HCT116 (cell line): ENCODE measurements at regions not wholly inside any gene's neighbourhood (a gene's known extent, or its start where the extent isn't known, plus 50 kb on each side); places are given as distances from the start of the nearest gene placed in this dataset.

Experiments used
- ATAC-seq: fragments of 200-7000 bp; cut with Tn5 transposase; 2 replicates; pipeline ENCODE4 v1.9.1; 2020; ENCODE audit warnings: mild to moderate bottlenecking, moderate library complexity
- BruUV-seq: library from RNA; stranded (reverse); fragments of 400-500 nt; replicated peaks from 2 replicates; lab custom pipeline; 2021; lab: Mats Ljungman, UMichigan
- CTCF ChIA-PET: fragments of 300-600 bp; sonication (Branson Sonifier 250); formaldehyde crosslinking; loops from one replicate; lab custom pipeline; 2021; ENCODE audit warnings: antibody characterized with exemption; lab: Charles Lee
- POLR2A ChIA-PET: fragments of 300-600, 350-600 bp; sonication (Branson Sonifier 250); formaldehyde crosslinking; loops from one replicate; lab custom pipeline; 2021; ENCODE audit warnings: antibody characterized with exemption; lab: Charles Lee
- RAD21 ChIA-PET, 2 experiments: fragments of 300-600 bp; sonication (Branson Sonifier 250); formaldehyde crosslinking; loops; one replicate each; lab custom pipeline; 2023; ENCODE audit warnings: low total read pairs in 2 of 2; ENCODE audit not compliant: uncharacterized antibody in 2 of 2, unreplicated experiment in 2 of 2, low non-redundant PET in 1 of 2; lab: Charles Lee
- DNase-seq: peaks from one replicate; pipeline ENCODE4 v3.0.0-alpha.2; 2010; ENCODE audit warnings: low read depth, low spot score
- H2AFZ ChIP-seq: fragments of 200-600 bp; shearing (Covaris generic), sonication (generic); 2 replicates; pipeline ENCODE4 v1.6.1; 2017; ENCODE audit warnings: low read depth, mixed run types, mixed read lengths, antibody characterized with exemption, low read length; ENCODE audit not compliant: poor library complexity, severe bottlenecking
- H3K27ac ChIP-seq: 2 replicates; pipeline ENCODE4 v1.5.1; 2012; ENCODE audit warnings: low read depth, low read length
- H3K27me3 ChIP-seq: fragments of 200-600 bp; sonication (generic); 2 replicates; pipeline ENCODE4 v1.6.1; 2016; ENCODE audit warnings: mixed run types, low read length, mixed read lengths; ENCODE audit not compliant: insufficient read depth
- H3K36me3 ChIP-seq, 2 experiments: fragments of 200-500 bp in 1 of 2; fragments of 200-600 bp in 1 of 2; sonication (Bioruptor generic) in 1 of 2; sonication (generic) in 1 of 2; 2 replicates each; pipeline versions ENCODE4 v1.5.1 to v1.6.1; 2014 to 2016; ENCODE audit warnings: low read length in 2 of 2, inconsistent platforms in 1 of 2, mixed read lengths in 1 of 2, mixed run types in 1 of 2; ENCODE audit not compliant: insufficient read depth in 2 of 2, control insufficient read depth in 1 of 2
- H3K4me1 ChIP-seq, 2 experiments: fragments of 200-600 bp in 1 of 2; sonication (generic) in 1 of 2; 2 replicates each; pipeline versions ENCODE4 v1.5.1 to v1.6.1; 2012 to 2017; ENCODE audit warnings: low read length in 2 of 2, inconsistent platforms in 1 of 2, mild to moderate bottlenecking in 1 of 2, mixed read lengths in 1 of 2, mixed run types in 1 of 2, moderate library complexity in 1 of 2; ENCODE audit not compliant: insufficient read depth in 2 of 2, control insufficient read depth in 1 of 2
- H3K4me2 ChIP-seq: fragments of 200-600 bp; sonication (generic); 2 replicates; pipeline ENCODE4 v1.6.1; 2017; ENCODE audit warnings: mixed run types, low read length, mixed read lengths
- H3K4me3 ChIP-seq, 2 experiments: fragments of 200-600 bp in 1 of 2; sonication (generic) in 1 of 2; replicated peaks in 1 of 2; 2 replicates each; pipeline ENCODE4 v1.5.1; 2011 to 2016; ENCODE audit warnings: low read length in 2 of 2, control low read depth in 1 of 2, low read depth in 1 of 2, mild to moderate bottlenecking in 1 of 2, mixed read lengths in 1 of 2, mixed run types in 1 of 2
- H3K79me2 ChIP-seq: fragments of 200-600 bp; sonication (generic); 2 replicates; pipeline ENCODE4 v1.6.1; 2017; ENCODE audit warnings: mild to moderate bottlenecking, mixed run types, low read length, moderate library complexity, mixed read lengths; ENCODE audit not compliant: insufficient read depth
- H3K9ac ChIP-seq: fragments of 200-600 bp; sonication (generic); 2 replicates; pipeline ENCODE4 v1.6.1; 2016; ENCODE audit warnings: low read length, mixed read lengths
- H3K9me2 ChIP-seq: fragments of 200-600 bp; sonication (generic), shearing (Covaris generic); 2 replicates; pipeline ENCODE4 v1.6.1; 2017; ENCODE audit warnings: mixed run types, mild to moderate bottlenecking, moderate library complexity; ENCODE audit not compliant: insufficient read depth
- H3K9me3 ChIP-seq, 2 experiments: fragments of 200-500 bp in 1 of 2; fragments of 200-600 bp in 1 of 2; sonication (Bioruptor generic) in 1 of 2; sonication (generic) in 1 of 2; 2 replicates each; pipeline ENCODE4 v1.6.1; 2014 to 2017; ENCODE audit warnings: low read length in 2 of 2, mixed read lengths in 2 of 2, inconsistent platforms in 1 of 2, low read depth in 1 of 2, mild to moderate bottlenecking in 1 of 2, mixed run types in 1 of 2, moderate library complexity in 1 of 2; ENCODE audit not compliant: control insufficient read depth in 1 of 2, insufficient read depth in 1 of 2
- H4K20me1 ChIP-seq: fragments of 200-600 bp; sonication (generic), shearing (Covaris generic); 2 replicates; pipeline ENCODE4 v1.6.1; 2017; ENCODE audit warnings: mixed run types, mild to moderate bottlenecking, moderate library complexity; ENCODE audit not compliant: insufficient read depth
- CBX3 ChIP-seq: IDR thresholded peaks from 2 replicates; pipeline ENCODE4 v1.6.1; 2012; ENCODE audit warnings: low read depth
- CEBPB ChIP-seq: IDR thresholded peaks from 2 replicates; pipeline ENCODE4 v1.6.1; 2012; ENCODE audit warnings: low read depth
- ELF1 ChIP-seq: IDR thresholded peaks from 2 replicates; pipeline ENCODE4 v1.6.1; 2012; ENCODE audit warnings: low read depth, borderline replicate concordance
- EZH2phosphoT487 ChIP-seq: fragments of 200-600 bp; IDR thresholded peaks from 2 replicates; pipeline ENCODE4 v1.6.1; 2018; ENCODE audit warnings: antibody characterized with exemption, borderline replicate concordance
- FOSL1 ChIP-seq: IDR thresholded peaks from 2 replicates; pipeline ENCODE4 v1.6.1; 2012; ENCODE audit warnings: low read depth
- JUND ChIP-seq: IDR thresholded peaks from 2 replicates; pipeline ENCODE4 v1.6.1; 2012
- POLR2AphosphoS5 ChIP-seq: IDR thresholded peaks from 2 replicates; pipeline ENCODE4 v1.6.1; 2011; ENCODE audit warnings: mild to moderate bottlenecking, low read depth, low read length, moderate library complexity
- RAD21 ChIP-seq: IDR thresholded peaks from 2 replicates; pipeline ENCODE4 v1.6.1; 2012; ENCODE audit warnings: low read depth, mild to moderate bottlenecking
- SIN3A ChIP-seq: IDR thresholded peaks from 2 replicates; pipeline ENCODE4 v1.6.1; 2012; ENCODE audit warnings: low read depth
- SP1 ChIP-seq: IDR thresholded peaks from 2 replicates; pipeline ENCODE4 v1.6.1; 2012; ENCODE audit warnings: low read depth
- SRF ChIP-seq: IDR thresholded peaks from 2 replicates; pipeline ENCODE4 v1.6.1; 2012; ENCODE audit warnings: low read depth
- TCF7L2 ChIP-seq: IDR thresholded peaks from 2 replicates; pipeline ENCODE4 v1.7.0; 2011; ENCODE audit warnings: borderline replicate concordance, inconsistent platforms; ENCODE audit not compliant: insufficient read depth, insufficient read length; ENCODE audit errors: extremely low read depth
- YY1 ChIP-seq: IDR thresholded peaks from 2 replicates; pipeline ENCODE4 v1.6.1; 2011; ENCODE audit warnings: low read length, low read depth, moderate library complexity, mild to moderate bottlenecking; ENCODE audit not compliant: insufficient replicate concordance; ENCODE audit errors: extremely low read depth
- ZFX ChIP-seq: fragments of 450-650 bp; IDR thresholded peaks from 2 replicates; pipeline ENCODE4 v1.6.1; 2017
- intact Hi-C: fragments of 100-400 bp; cut with micrococcal nuclease; formaldehyde crosslinking; loops from 2 replicates; pipeline ENCODE4 v1.10.0; 2022
- TF ChIP-seq, protein P1 (sequence below): IDR thresholded peaks from 2 replicates; pipeline ENCODE4 v1.6.1; 2012
- TF ChIP-seq, protein P2 (sequence below): IDR thresholded peaks from 2 replicates; pipeline ENCODE4 v1.6.1; 2012
- TF ChIP-seq, protein P3 (sequence below): IDR thresholded peaks from 2 replicates; pipeline ENCODE4 v1.6.1; 2011; ENCODE audit warnings: mild to moderate bottlenecking, low read length, moderate library complexity; ENCODE audit not compliant: insufficient replicate concordance; ENCODE audit errors: extremely low read depth
- TF ChIP-seq, protein P4 (sequence below): IDR thresholded peaks from 2 replicates; pipeline ENCODE4 v1.6.1; 2012; ENCODE audit warnings: low read depth
- TF ChIP-seq, protein P5 (sequence below), 3 experiments: fragments of 200-600 bp in 1 of 3; sonication (generic) in 1 of 3; IDR thresholded peaks in 2 of 3; conservative IDR thresholded peaks in 1 of 3; 2 replicates each; pipeline ENCODE4 v1.5.1; 2012 to 2017; ENCODE audit warnings: low read depth in 2 of 3, low read length in 2 of 3, antibody characterized with exemption in 1 of 3, borderline replicate concordance in 1 of 3, control low read depth in 1 of 3, mild to moderate bottlenecking in 1 of 3, mixed read lengths in 1 of 3, mixed run types in 1 of 3, moderate library complexity in 1 of 3; ENCODE audit not compliant: insufficient read depth in 1 of 3

DNA sequence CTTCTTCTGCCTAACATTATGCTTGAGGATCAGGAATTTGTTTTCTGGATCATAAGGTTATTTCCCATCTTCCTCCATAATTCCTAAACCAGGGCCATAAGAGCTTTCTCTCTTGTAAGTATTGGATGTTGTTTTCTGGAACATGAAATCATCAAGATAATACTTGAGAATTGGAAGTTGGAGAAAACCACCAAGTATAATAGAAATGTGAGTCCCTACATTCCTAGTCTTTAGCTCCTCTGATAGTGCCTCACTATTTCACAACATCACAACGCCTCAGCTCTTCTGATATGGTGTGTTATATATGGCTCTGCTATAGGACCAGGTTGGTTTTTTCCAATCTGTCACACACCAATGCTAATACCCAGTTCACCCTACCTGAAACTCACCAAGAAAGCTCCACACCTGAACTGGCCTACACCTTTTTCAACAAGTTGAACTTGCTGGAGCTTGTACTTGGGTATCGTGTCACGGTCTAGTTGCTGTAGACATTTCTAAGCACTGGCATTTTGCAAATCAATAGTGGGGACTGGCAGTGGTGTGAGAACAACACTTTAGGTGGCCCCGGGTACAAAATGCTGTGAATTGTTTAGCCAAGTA lies 141.1 kb downstream of the ACTBL2 start:
- TF ChIP-seq SP1 (no peak), YY1 (no peak), POLR2AphosphoS5 (no peak), FOSL1 (no peak), ELF1 (no peak), EZH2phosphoT487 (no peak), RAD21 (no peak), SIN3A (no peak), CBX3 (no peak), JUND (no peak), TCF7L2 (no peak), SRF (no peak), CEBPB (no peak), ZFX (no peak)
- TF ChIP-seq, protein P1, sequence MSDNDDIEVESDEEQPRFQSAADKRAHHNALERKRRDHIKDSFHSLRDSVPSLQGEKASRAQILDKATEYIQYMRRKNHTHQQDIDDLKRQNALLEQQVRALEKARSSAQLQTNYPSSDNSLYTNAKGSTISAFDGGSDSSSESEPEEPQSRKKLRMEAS, result no peak
- TF ChIP-seq, protein P2, sequence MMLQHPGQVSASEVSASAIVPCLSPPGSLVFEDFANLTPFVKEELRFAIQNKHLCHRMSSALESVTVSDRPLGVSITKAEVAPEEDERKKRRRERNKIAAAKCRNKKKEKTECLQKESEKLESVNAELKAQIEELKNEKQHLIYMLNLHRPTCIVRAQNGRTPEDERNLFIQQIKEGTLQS, result no peak
- TF ChIP-seq, protein P3, sequence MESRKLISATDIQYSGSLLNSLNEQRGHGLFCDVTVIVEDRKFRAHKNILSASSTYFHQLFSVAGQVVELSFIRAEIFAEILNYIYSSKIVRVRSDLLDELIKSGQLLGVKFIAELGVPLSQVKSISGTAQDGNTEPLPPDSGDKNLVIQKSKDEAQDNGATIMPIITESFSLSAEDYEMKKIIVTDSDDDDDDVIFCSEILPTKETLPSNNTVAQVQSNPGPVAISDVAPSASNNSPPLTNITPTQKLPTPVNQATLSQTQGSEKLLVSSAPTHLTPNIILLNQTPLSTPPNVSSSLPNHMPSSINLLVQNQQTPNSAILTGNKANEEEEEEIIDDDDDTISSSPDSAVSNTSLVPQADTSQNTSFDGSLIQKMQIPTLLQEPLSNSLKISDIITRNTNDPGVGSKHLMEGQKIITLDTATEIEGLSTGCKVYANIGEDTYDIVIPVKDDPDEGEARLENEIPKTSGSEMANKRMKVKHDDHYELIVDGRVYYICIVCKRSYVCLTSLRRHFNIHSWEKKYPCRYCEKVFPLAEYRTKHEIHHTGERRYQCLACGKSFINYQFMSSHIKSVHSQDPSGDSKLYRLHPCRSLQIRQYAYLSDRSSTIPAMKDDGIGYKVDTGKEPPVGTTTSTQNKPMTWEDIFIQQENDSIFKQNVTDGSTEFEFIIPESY, result no peak
- TF ChIP-seq, protein P4, sequence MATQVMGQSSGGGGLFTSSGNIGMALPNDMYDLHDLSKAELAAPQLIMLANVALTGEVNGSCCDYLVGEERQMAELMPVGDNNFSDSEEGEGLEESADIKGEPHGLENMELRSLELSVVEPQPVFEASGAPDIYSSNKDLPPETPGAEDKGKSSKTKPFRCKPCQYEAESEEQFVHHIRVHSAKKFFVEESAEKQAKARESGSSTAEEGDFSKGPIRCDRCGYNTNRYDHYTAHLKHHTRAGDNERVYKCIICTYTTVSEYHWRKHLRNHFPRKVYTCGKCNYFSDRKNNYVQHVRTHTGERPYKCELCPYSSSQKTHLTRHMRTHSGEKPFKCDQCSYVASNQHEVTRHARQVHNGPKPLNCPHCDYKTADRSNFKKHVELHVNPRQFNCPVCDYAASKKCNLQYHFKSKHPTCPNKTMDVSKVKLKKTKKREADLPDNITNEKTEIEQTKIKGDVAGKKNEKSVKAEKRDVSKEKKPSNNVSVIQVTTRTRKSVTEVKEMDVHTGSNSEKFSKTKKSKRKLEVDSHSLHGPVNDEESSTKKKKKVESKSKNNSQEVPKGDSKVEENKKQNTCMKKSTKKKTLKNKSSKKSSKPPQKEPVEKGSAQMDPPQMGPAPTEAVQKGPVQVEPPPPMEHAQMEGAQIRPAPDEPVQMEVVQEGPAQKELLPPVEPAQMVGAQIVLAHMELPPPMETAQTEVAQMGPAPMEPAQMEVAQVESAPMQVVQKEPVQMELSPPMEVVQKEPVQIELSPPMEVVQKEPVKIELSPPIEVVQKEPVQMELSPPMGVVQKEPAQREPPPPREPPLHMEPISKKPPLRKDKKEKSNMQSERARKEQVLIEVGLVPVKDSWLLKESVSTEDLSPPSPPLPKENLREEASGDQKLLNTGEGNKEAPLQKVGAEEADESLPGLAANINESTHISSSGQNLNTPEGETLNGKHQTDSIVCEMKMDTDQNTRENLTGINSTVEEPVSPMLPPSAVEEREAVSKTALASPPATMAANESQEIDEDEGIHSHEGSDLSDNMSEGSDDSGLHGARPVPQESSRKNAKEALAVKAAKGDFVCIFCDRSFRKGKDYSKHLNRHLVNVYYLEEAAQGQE, result no peak
- TF ChIP-seq, protein P5, sequence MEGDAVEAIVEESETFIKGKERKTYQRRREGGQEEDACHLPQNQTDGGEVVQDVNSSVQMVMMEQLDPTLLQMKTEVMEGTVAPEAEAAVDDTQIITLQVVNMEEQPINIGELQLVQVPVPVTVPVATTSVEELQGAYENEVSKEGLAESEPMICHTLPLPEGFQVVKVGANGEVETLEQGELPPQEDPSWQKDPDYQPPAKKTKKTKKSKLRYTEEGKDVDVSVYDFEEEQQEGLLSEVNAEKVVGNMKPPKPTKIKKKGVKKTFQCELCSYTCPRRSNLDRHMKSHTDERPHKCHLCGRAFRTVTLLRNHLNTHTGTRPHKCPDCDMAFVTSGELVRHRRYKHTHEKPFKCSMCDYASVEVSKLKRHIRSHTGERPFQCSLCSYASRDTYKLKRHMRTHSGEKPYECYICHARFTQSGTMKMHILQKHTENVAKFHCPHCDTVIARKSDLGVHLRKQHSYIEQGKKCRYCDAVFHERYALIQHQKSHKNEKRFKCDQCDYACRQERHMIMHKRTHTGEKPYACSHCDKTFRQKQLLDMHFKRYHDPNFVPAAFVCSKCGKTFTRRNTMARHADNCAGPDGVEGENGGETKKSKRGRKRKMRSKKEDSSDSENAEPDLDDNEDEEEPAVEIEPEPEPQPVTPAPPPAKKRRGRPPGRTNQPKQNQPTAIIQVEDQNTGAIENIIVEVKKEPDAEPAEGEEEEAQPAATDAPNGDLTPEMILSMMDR (IDR thresholded peaks at IDR 0.05 in 2 of 3, conservative IDR thresholded peaks at IDR 0.05 in 1 of 3; ENCODE audit: borderline replicate concordance in 1 of 3, insufficient read depth in 1 of 3, low read depth in 2 of 3, low read length in 2 of 3), result no peak
- Histone ChIP-seq H3K27ac (no peak overlapping the region), H3K9ac (no peak overlapping the region), H3K9me3 (no peaks in the 10 kb centered on the region), H3K4me3 (no peak overlapping the region), H4K20me1 (no peaks in the 10 kb centered on the region), H3K36me3 (no peaks in the 10 kb centered on the region), H2AFZ (peak overlapping the region; percentile 69), H3K4me1 (peaks cover 6 to 18% of the 10 kb centered on the region in 2 experiments; a peak in 3 of 4 replicates), H3K4me2 (no peak overlapping the region), H3K27me3 (no peaks in the 10 kb centered on the region), H3K9me2 (no peaks in the 10 kb centered on the region), H3K79me2 (no peaks in the 10 kb centered on the region)
- BruUV-seq, result no TSS peak
- no peak for ATAC-seq
- no peak for DNase-seq
- ChIA-PET CTCF (no interaction called here), POLR2A (no interaction called here), RAD21 (no interaction called here)
- intact Hi-C loops, result no loop called here
